Breast epithelium (tissue), 3 donors: ENCODE measurements at regions not wholly inside any gene's neighbourhood (a gene's known extent, or its start where the extent isn't known, plus 50 kb on each side); places are given as distances from the start of the nearest gene placed in this dataset.

ENCODE experiments used
- POLR2A ChIP-seq: fragments of 450-650 bp; IDR thresholded peaks from one replicate; pipeline ENCODE4 v1.6.1; 2016; ENCODE audit warnings: antibody characterized with exemption, mild to moderate bottlenecking, moderate library complexity
- POLR2AphosphoS5 ChIP-seq, 3 donors: sonication (generic); formaldehyde crosslinking; IDR thresholded peaks; one replicate each; pipeline ENCODE4 v1.6.1; 2017; ENCODE audit warnings: antibody characterized with exemption in 3 of 3
- TF ChIP-seq, protein P1 (sequence below), 3 donors: fragments of 450-650 bp; IDR thresholded peaks; one replicate each; pipeline ENCODE4 v1.5.1; 2016 to 2017; ENCODE audit warnings: antibody characterized with exemption in 3 of 3, mild to moderate bottlenecking in 3 of 3, moderate library complexity in 3 of 3

DNA sequence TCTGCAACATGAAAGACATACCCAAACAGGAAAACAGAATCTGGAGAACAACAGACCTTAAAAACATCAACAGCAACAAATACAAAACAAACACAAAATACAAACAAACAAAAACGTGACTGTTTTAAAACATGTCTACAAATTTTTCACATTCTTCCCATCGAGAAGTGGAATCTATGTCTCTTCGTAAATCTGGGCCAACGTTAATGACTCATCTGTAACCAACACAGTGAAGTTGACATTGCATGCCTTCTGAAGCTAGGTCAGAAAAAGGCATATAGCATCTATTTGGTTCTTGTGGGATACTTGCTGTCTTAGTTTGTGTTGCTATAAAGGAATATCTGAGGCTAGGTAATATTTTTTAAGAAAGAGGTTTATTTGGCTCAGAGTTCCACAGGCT is 139.2 kb upstream of the FOXN2 start:
- TF ChIP-seq POLR2A = no peak
- TF ChIP-seq, protein P1, sequence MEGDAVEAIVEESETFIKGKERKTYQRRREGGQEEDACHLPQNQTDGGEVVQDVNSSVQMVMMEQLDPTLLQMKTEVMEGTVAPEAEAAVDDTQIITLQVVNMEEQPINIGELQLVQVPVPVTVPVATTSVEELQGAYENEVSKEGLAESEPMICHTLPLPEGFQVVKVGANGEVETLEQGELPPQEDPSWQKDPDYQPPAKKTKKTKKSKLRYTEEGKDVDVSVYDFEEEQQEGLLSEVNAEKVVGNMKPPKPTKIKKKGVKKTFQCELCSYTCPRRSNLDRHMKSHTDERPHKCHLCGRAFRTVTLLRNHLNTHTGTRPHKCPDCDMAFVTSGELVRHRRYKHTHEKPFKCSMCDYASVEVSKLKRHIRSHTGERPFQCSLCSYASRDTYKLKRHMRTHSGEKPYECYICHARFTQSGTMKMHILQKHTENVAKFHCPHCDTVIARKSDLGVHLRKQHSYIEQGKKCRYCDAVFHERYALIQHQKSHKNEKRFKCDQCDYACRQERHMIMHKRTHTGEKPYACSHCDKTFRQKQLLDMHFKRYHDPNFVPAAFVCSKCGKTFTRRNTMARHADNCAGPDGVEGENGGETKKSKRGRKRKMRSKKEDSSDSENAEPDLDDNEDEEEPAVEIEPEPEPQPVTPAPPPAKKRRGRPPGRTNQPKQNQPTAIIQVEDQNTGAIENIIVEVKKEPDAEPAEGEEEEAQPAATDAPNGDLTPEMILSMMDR (IDR thresholded peaks at IDR 0.05) = no peak
- no peak for TF ChIP-seq POLR2AphosphoS5 (IDR thresholded peaks at IDR 0.05)
